DMS153 (cell line): ENCODE measurements at regions not wholly inside any gene's neighbourhood (a gene's known extent, or its start where the extent isn't known, plus 50 kb on each side); places are given as distances from the start of the nearest gene placed in this dataset.
"Not testable (repeated sequence)": the region's sequence is repeated elsewhere in the genome, so short reads cannot be mapped to it uniquely, and the experiment has no call there.

Source experiments
- DNase-seq: peaks from one replicate; lab custom pipeline; 2025; lab: John Stamatoyannopoulos, UW

GRCh38 chr2:144972676-144973075 is 452.8 kb upstream of the ZEB2 start:
- no peak for DNase-seq

GRCh38 chr2:144971786-144972335 is 451.9 kb upstream of the ZEB2 start:
- no peak for DNase-seq

GRCh38 chr2:144970410-144970809 is 450.5 kb upstream of the ZEB2 start:
- not testable (repeated sequence) for DNase-seq

- not testable (repeated sequence) for DNase-seq
These were observed 449.6 kb upstream of the ZEB2 start for GRCh38 chr2:144969564-144969963.

- DNase-seq = no peak
These were observed 448.0 kb upstream of the ZEB2 start for GRCh38 chr2:144967961-144968360.

GRCh38 chr2:144965172-144965571 is 445.3 kb upstream of the ZEB2 start:
- DNase-seq = no peak

GRCh38 chr2:144963031-144963430 is 443.1 kb upstream of the ZEB2 start:
- no peak for DNase-seq

- no peak for DNase-seq
These were observed 439.5 kb upstream of the ZEB2 start for GRCh38 chr2:144959416-144959815.

GRCh38 chr2:144950899-144951560 is 431.1 kb upstream of the ZEB2 start:
- DNase-seq = no peak

GRCh38 chr2:144948205-144948855 is 428.4 kb upstream of the ZEB2 start:
- no peak for DNase-seq

- DNase-seq = no peak
These were observed 427.8 kb upstream of the ZEB2 start for GRCh38 chr2:144947709-144948037.

- DNase-seq = no peak
These were observed 426.3 kb upstream of the ZEB2 start for GRCh38 chr2:144946263-144946662.

GRCh38 chr2:144944546-144945220 is 424.8 kb upstream of the ZEB2 start:
- peak; percentile 24 for DNase-seq

- no peak for DNase-seq
These were observed 424.1 kb upstream of the ZEB2 start for GRCh38 chr2:144943986-144944385.

- DNase-seq = no peak
These were observed 423.5 kb upstream of the ZEB2 start for GRCh38 chr2:144943293-144943941.

- peak; percentile 52 for DNase-seq
These were observed 422.8 kb upstream of the ZEB2 start for GRCh38 chr2:144942516-144943256.

GRCh38 chr2:144941743-144942488 is 422.0 kb upstream of the ZEB2 start:
- no peak for DNase-seq

GRCh38 chr2:144939590-144939989 is 419.7 kb upstream of the ZEB2 start:
- DNase-seq = no peak

GRCh38 chr2:144937910-144938709 is 418.2 kb upstream of the ZEB2 start:
- no peak for DNase-seq

GRCh38 chr2:144937066-144937465 is 417.1 kb upstream of the ZEB2 start:
- DNase-seq = no peak
